IMR-90 (cell line): ENCODE measurements at regions not wholly inside any gene's neighbourhood (a gene's known extent, or its start where the extent isn't known, plus 50 kb on each side); places are given as distances from the start of the nearest gene placed in this dataset.

Experiments used
- ATAC-seq: fragments of 200-7000 bp; cut with Tn5 transposase; 2 replicates; pipeline ENCODE4 v1.9.1; 2020; ENCODE audit warnings: low read depth, mild to moderate bottlenecking, moderate library complexity
- BruUV-seq: library from RNA; stranded (reverse); fragments of 400-500 nt; replicated peaks from 2 replicates; lab custom pipeline; 2021; lab: Mats Ljungman, UMichigan
- CTCF ChIA-PET: fragments of 300-600 bp; formaldehyde crosslinking; extraction: SDS; loops from one replicate; lab custom pipeline; 2021; ENCODE audit warnings: antibody characterized with exemption; lab: Yijun Ruan, JAX
- POLR2A ChIA-PET: fragments of 300-600 bp; sonication (Branson Sonifier 250); formaldehyde crosslinking; loops from one replicate; lab custom pipeline; 2022; ENCODE audit warnings: antibody characterized with exemption; ENCODE audit not compliant: unreplicated experiment; lab: Charles Lee
- DNase-seq: peaks from one replicate; pipeline ENCODE4 v3.0.0; 2013
- H2AFZ ChIP-seq: replicated peaks from 2 replicates; pipeline ENCODE3; 2013; ENCODE audit warnings: low read length, mild to moderate bottlenecking; ENCODE audit not compliant: poor library complexity
- H2AK5ac ChIP-seq: 2 replicates; pipeline ENCODE4 v1.6.1; 2013; ENCODE audit warnings: low read depth, low read length, inconsistent platforms
- H2AK9ac ChIP-seq: replicated peaks from 2 replicates; pipeline ENCODE3; 2013; ENCODE audit warnings: mild to moderate bottlenecking, low read depth, low read length, moderate library complexity; ENCODE audit not compliant: poor library complexity
- H2BK120ac ChIP-seq: 2 replicates; pipeline ENCODE4 v1.6.1; 2013; ENCODE audit warnings: low read depth, low read length, inconsistent platforms
- H2BK15ac ChIP-seq: 3 replicates; pipeline ENCODE4 v1.6.1; 2013; ENCODE audit warnings: low read depth, low read length, inconsistent platforms
- H2BK20ac ChIP-seq: 2 replicates; pipeline ENCODE4 v1.6.1; 2013; ENCODE audit warnings: low read depth, mild to moderate bottlenecking, inconsistent platforms, low read length, moderate library complexity
- H2BK5ac ChIP-seq: 2 replicates; pipeline ENCODE4 v1.6.1; 2013; ENCODE audit warnings: mild to moderate bottlenecking, low read depth, low read length, inconsistent platforms; ENCODE audit not compliant: poor library complexity, severe bottlenecking
- H3K14ac ChIP-seq: replicated peaks from 2 replicates; pipeline ENCODE4 v1.6.1; 2013; ENCODE audit warnings: low read depth, low read length, inconsistent platforms
- H3K18ac ChIP-seq: 2 replicates; pipeline ENCODE4 v1.6.1; 2013; ENCODE audit warnings: low read depth, low read length, control low read depth
- H3K23ac ChIP-seq: 2 replicates; pipeline ENCODE4 v1.6.1; 2013; ENCODE audit warnings: low read depth, low read length, inconsistent platforms
- H3K27ac ChIP-seq: 2 replicates; pipeline ENCODE4 v1.5.1; 2013; ENCODE audit warnings: mild to moderate bottlenecking, control low read depth, low read length; ENCODE audit not compliant: insufficient read depth
- H3K27me3 ChIP-seq: 2 replicates; pipeline ENCODE4 v1.6.1; 2013; ENCODE audit warnings: low read length; ENCODE audit not compliant: control insufficient read depth, insufficient read depth
- H3K36me3 ChIP-seq: 2 replicates; pipeline ENCODE4 v1.6.1; 2013; ENCODE audit warnings: low read length, mixed read lengths; ENCODE audit not compliant: control insufficient read depth, insufficient read depth
- H3K4ac ChIP-seq: 2 replicates; pipeline ENCODE4 v1.6.1; 2013; ENCODE audit warnings: low read depth, low read length, inconsistent platforms
- H3K4me1 ChIP-seq: 2 replicates; pipeline ENCODE4 v1.6.1; 2013; ENCODE audit warnings: low read length, mixed read lengths; ENCODE audit not compliant: control insufficient read depth, insufficient read depth
- H3K4me2 ChIP-seq: 2 replicates; pipeline ENCODE4 v1.6.1; 2013; ENCODE audit warnings: low read depth, mild to moderate bottlenecking, control low read depth, low read length, moderate library complexity
- H3K4me3 ChIP-seq: 2 replicates; pipeline ENCODE4 v1.5.1; 2013; ENCODE audit warnings: low read depth, mild to moderate bottlenecking, control low read depth, low read length, moderate library complexity; ENCODE audit not compliant: insufficient read depth
- H3K56ac ChIP-seq: 2 replicates; pipeline ENCODE4 v1.6.1; 2013; ENCODE audit warnings: low read length, inconsistent platforms; ENCODE audit not compliant: insufficient read depth; ENCODE audit errors: extremely low read depth
- H3K79me1 ChIP-seq, 2 experiments: 2 replicates each; pipeline ENCODE4 v1.6.1; 2013; ENCODE audit warnings: low read length in 2 of 2, inconsistent platforms in 1 of 2, low read depth in 1 of 2
- H3K9ac ChIP-seq: 2 replicates; pipeline ENCODE4 v1.6.1; 2013; ENCODE audit warnings: low read depth, low read length, control low read depth
- H3K9me1 ChIP-seq: 2 replicates; pipeline ENCODE4 v1.6.1; 2013; ENCODE audit warnings: low read length, inconsistent platforms; ENCODE audit not compliant: insufficient read depth
- H3K9me3 ChIP-seq: 2 replicates; pipeline ENCODE4 v1.6.1; 2013; ENCODE audit warnings: low read length; ENCODE audit not compliant: control insufficient read depth, insufficient read depth
- H4K20me1 ChIP-seq: 2 replicates; pipeline ENCODE4 v1.6.1; 2013; ENCODE audit warnings: low read length, inconsistent platforms; ENCODE audit not compliant: insufficient read depth
- H4K5ac ChIP-seq: 2 replicates; pipeline ENCODE4 v1.6.1; 2013; ENCODE audit warnings: mild to moderate bottlenecking, low read depth, low read length, control low read depth
- H4K8ac ChIP-seq, 2 experiments: 2 replicates each; pipeline ENCODE4 v1.6.1; 2013; ENCODE audit warnings: low read depth in 2 of 2, low read length in 2 of 2, control low read depth in 1 of 2, inconsistent platforms in 1 of 2
- H4K91ac ChIP-seq: 2 replicates; pipeline ENCODE4 v1.6.1; 2013; ENCODE audit warnings: low read depth, low read length, inconsistent platforms; ENCODE audit not compliant: insufficient read depth
- BHLHE40 ChIP-seq: fragments of 150-350 bp; IDR thresholded peaks from 2 replicates; pipeline ENCODE4 v1.6.1; 2016; ENCODE audit warnings: mild to moderate bottlenecking, low read depth, low read length
- CEBPB ChIP-seq: IDR thresholded peaks from 2 replicates; pipeline ENCODE4 v1.6.1; 2012; ENCODE audit warnings: low read depth, low read length, improper control_type of control experiment
- CHD1 ChIP-seq: IDR thresholded peaks from 2 replicates; pipeline ENCODE4 v1.6.1; 2012; ENCODE audit warnings: low read depth, low read length, improper control_type of control experiment
- CTCF ChIP-seq: conservative IDR thresholded peaks from 2 replicates; pipeline ENCODE4 v1.5.1; 2012; ENCODE audit warnings: mild to moderate bottlenecking, low read depth, low read length, improper control_type of control experiment
- ELK1 ChIP-seq: fragments of 150-350 bp; IDR thresholded peaks from 2 replicates; pipeline ENCODE4 v1.6.1; 2016; ENCODE audit warnings: low read depth, mild to moderate bottlenecking, low read length, moderate library complexity, borderline replicate concordance
- FOS ChIP-seq: fragments of 150-350 bp; IDR thresholded peaks from 2 replicates; pipeline ENCODE4 v1.6.1; 2016; ENCODE audit warnings: low read depth, low read length
- MAFK ChIP-seq: IDR thresholded peaks from 2 replicates; pipeline ENCODE4 v1.6.1; 2012; ENCODE audit warnings: low read depth, low read length, improper control_type of control experiment
- MAZ ChIP-seq: IDR thresholded peaks from 2 replicates; pipeline ENCODE4 v1.6.1; 2012; ENCODE audit warnings: low read depth, mild to moderate bottlenecking, low read length, improper control_type of control experiment, moderate library complexity, borderline replicate concordance
- MXI1 ChIP-seq: IDR thresholded peaks from 2 replicates; pipeline ENCODE4 v1.6.1; 2012; ENCODE audit warnings: low read depth, mild to moderate bottlenecking, low read length, moderate library complexity, borderline replicate concordance
- NFE2L2 ChIP-seq: fragments of 150-350 bp; IDR thresholded peaks from 2 replicates; pipeline ENCODE4 v1.6.1; 2016; ENCODE audit warnings: low read depth, mild to moderate bottlenecking, low read length
- POLR2A ChIP-seq: IDR thresholded peaks from 2 replicates; pipeline ENCODE4 v1.6.1; 2012; ENCODE audit warnings: mild to moderate bottlenecking, low read depth, low read length
- RAD21 ChIP-seq: IDR thresholded peaks from 2 replicates; pipeline ENCODE4 v1.6.1; 2012; ENCODE audit warnings: low read length, improper control_type of control experiment
- RCOR1 ChIP-seq: IDR thresholded peaks from 2 replicates; pipeline ENCODE4 v1.6.1; 2012; ENCODE audit warnings: mild to moderate bottlenecking, low read length, improper control_type of control experiment; ENCODE audit not compliant: insufficient replicate concordance
- RFX5 ChIP-seq: IDR thresholded peaks from 2 replicates; pipeline ENCODE4 v1.8.0; 2012; ENCODE audit warnings: low read depth, mild to moderate bottlenecking, low read length, moderate library complexity
- SMC3 ChIP-seq: fragments of 150-350 bp; IDR thresholded peaks from 2 replicates; pipeline ENCODE4 v1.6.1; 2016; ENCODE audit warnings: low read depth, mild to moderate bottlenecking, antibody characterized with exemption, low read length, moderate library complexity
- USF2 ChIP-seq: fragments of 150-350 bp; IDR thresholded peaks from 2 replicates; pipeline ENCODE4 v1.6.1; 2017; ENCODE audit warnings: mild to moderate bottlenecking, antibody characterized with exemption, low read length, low read depth
- WGBS, 2 experiments: methylation state at CpG; one replicate each; pipeline versions ENCODE4 v1.1.5 to v1.1.7; 2013; ENCODE audit warnings: missing lambda C conversion rate in 2 of 2; ENCODE audit not compliant: insufficient read length in 1 of 2; ENCODE audit errors: extremely low coverage in 2 of 2; 5-methylcytosine and 5-hydroxymethylcytosine counted together
- dilution Hi-C: fragments of 300-500 bp; cut with HindIII; formaldehyde crosslinking; loops from one replicate; pipeline ENCODE4 v1.14.3; 2018; ENCODE audit warnings: low sequenced_read_pairs; ENCODE audit not compliant: unreplicated experiment
- in situ Hi-C: fragments of 300-500 bp; cut with MboI; formaldehyde crosslinking; loops from 3 replicates; pipeline ENCODE4 v1.14.3; 2019; ENCODE audit warnings: low sequenced_read_pairs, inconsistent platforms, mixed read lengths
- intact Hi-C: fragments of 100-400 bp; cut with micrococcal nuclease; formaldehyde crosslinking; loops from 2 replicates; pipeline ENCODE4 v1.10.0; 2022

GRCh38 chr13:53167561-53167960 is 138.9 kb downstream of the OLFM4 start:
- Histone ChIP-seq H3K18ac (no peak overlapping the region), H3K4me3 (no peak overlapping the region), H3K27ac (no peak overlapping the region), H2BK15ac (no peak overlapping the region), H2BK5ac (no peak overlapping the region), H3K27me3 (no peaks in the 10 kb centered on the region), H3K4me1 (no peaks in the 10 kb centered on the region), H3K9me1 (no peaks in the 10 kb centered on the region), H2AK9ac (no peak overlapping the region), H2AFZ (no peak overlapping the region), H3K79me1 (no peaks in the 10 kb centered on the region), H4K5ac (no peak overlapping the region), H2AK5ac (no peak overlapping the region), H3K23ac (no peak overlapping the region), H4K91ac (no peak overlapping the region), H4K20me1 (no peaks in the 10 kb centered on the region), H3K14ac (no peak overlapping the region), H2BK20ac (no peak overlapping the region), H3K56ac (no peak overlapping the region), H3K4me2 (no peak overlapping the region), H3K36me3 (no peaks in the 10 kb centered on the region), H4K8ac (no peak overlapping the region), H3K9me3 (no peaks in the 10 kb centered on the region), H3K4ac (no peak overlapping the region), H3K9ac (no peak overlapping the region), H2BK120ac (no peak overlapping the region)
- ATAC-seq (no peak), DNase-seq (no peak)
- no CpG with 5 or more reads among the region's 3 CpGs for WGBS, 2 experiments
- BruUV-seq, result no TSS peak
- TF ChIP-seq USF2 (no peak), RCOR1 (no peak), MAFK (no peak), SMC3 (no peak), NFE2L2 (no peak), MAZ (no peak), CTCF (no peak), BHLHE40 (no peak), MXI1 (no peak), POLR2A (no peak), RFX5 (no peak), RAD21 (no peak), CEBPB (no peak), CHD1 (no peak), ELK1 (no peak), FOS (no peak)
- POLR2A ChIA-PET, result no interaction called here
- intact Hi-C loops (no loop called here), in situ Hi-C loops (no loop called here), dilution Hi-C loops (no loop called here)
- CTCF ChIA-PET, result interaction anchor here (0.6 kb wide), 1 partner anchor 39 kb away, joined by 3 read pairs; no protein-coding TSS in a partner anchor
